Fibroblast of lung (primary cell): ENCODE measurements at regions not wholly inside any gene's neighbourhood (a gene's known extent, or its start where the extent isn't known, plus 50 kb on each side); places are given as distances from the start of the nearest gene placed in this dataset.

ENCODE experiments used
- DNase-seq, 2 donors: peaks; one replicate each; pipeline versions ENCODE4 v3.0.0 to v3.0.0-alpha.2; 2010; ENCODE audit warnings: low read depth in 2 of 2
- H2AFZ ChIP-seq: 2 replicates; pipeline ENCODE4 v1.5.1; 2012; ENCODE audit warnings: low read length, control low read depth, inconsistent platforms
- H3K27ac ChIP-seq: 2 replicates; pipeline ENCODE4 v1.5.1; 2011; ENCODE audit warnings: low read length, control low read depth; ENCODE audit not compliant: insufficient read depth
- H3K27me3 ChIP-seq: 2 replicates; pipeline ENCODE4 v1.5.1; 2011; ENCODE audit warnings: mild to moderate bottlenecking, low read length; ENCODE audit not compliant: control insufficient read depth, insufficient read depth
- H3K36me3 ChIP-seq: 2 replicates; pipeline ENCODE4 v1.5.1; 2011; ENCODE audit warnings: low read length; ENCODE audit not compliant: control insufficient read depth, insufficient read depth
- H3K4me1 ChIP-seq: 2 replicates; pipeline ENCODE4 v1.5.1; 2011; ENCODE audit warnings: low read length; ENCODE audit not compliant: control insufficient read depth, insufficient read depth; ENCODE audit errors: extremely low read depth
- H3K4me2 ChIP-seq: 2 replicates; pipeline ENCODE4 v1.5.1; 2011; ENCODE audit warnings: low read length, control low read depth; ENCODE audit not compliant: insufficient read depth; ENCODE audit errors: extremely low read depth
- H3K4me3 ChIP-seq, 4 experiments: fragments of 200-600 bp in 1 of 4; sonication (generic) in 1 of 4; replicated peaks in 1 of 4; 2 replicates each; pipeline ENCODE4 v1.5.1; 2011 to 2016; ENCODE audit warnings: low read length in 4 of 4, low read depth in 3 of 4, mild to moderate bottlenecking in 3 of 4, control low read depth in 2 of 4, inconsistent platforms in 1 of 4, mixed read lengths in 1 of 4; ENCODE audit not compliant: insufficient read depth in 1 of 4; ENCODE audit errors: control extremely low read depth in 1 of 4
- H3K79me2 ChIP-seq: 2 replicates; pipeline ENCODE4 v1.5.1; 2012; ENCODE audit warnings: mild to moderate bottlenecking, low read length, inconsistent platforms; ENCODE audit not compliant: control insufficient read depth, insufficient read depth
- H3K9ac ChIP-seq: 2 replicates; pipeline ENCODE4 v1.5.1; 2011; ENCODE audit warnings: mild to moderate bottlenecking, low read length, control low read depth; ENCODE audit not compliant: insufficient read depth
- H3K9me3 ChIP-seq: 2 replicates; pipeline ENCODE4 v1.5.1; 2012; ENCODE audit warnings: low read depth, low read length; ENCODE audit not compliant: control insufficient read depth, insufficient read depth
- H4K20me1 ChIP-seq: 2 replicates; pipeline ENCODE4 v1.5.1; 2011; ENCODE audit warnings: low read length; ENCODE audit not compliant: control insufficient read depth, insufficient read depth; ENCODE audit errors: extremely low read depth
- EZH2 ChIP-seq: IDR thresholded peaks from 2 replicates; pipeline ENCODE4 v1.5.1; 2012; ENCODE audit warnings: low read length, control low read depth, mild to moderate bottlenecking; ENCODE audit errors: missing control alignments
- TF ChIP-seq, protein P1 (sequence below), 2 donors: IDR thresholded peaks in 1 of 2; conservative IDR thresholded peaks in 1 of 2; 1 replicate in 1 of 2; 2 replicates in 1 of 2; pipeline ENCODE4 v1.5.1; 2011 to 2012; ENCODE audit warnings: low read length in 2 of 2, control low read depth in 1 of 2, inconsistent platforms in 1 of 2, low read depth in 1 of 2, mild to moderate bottlenecking in 1 of 2

DNA sequence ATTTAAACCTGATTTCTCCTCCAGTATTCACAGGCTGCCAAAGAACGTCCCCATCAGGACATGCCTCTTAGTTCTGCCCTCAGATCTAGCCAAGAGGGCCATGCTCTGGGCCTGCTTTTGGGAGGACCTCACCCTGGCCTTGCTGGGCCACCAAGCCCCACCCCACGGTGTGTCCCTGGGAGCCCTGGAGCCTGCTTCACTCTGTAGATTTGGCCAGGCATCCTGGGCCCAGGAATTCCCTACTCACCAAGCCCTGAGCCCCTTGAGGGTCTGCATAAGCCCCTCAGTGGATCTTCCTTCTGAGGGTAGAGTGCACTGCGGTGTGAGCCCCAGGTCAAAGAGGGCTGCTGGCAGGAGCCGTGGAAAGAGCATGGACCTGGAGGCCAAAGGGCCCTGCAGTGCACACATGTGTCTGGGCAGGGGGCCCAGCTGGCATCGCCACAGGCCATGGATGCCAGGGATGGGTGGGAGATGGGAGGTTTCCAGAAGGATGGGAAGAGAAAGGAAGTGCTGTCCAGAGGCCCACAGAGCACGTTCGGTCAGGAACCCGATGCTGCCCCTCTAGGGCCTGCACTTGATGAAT lies 98.0 kb downstream of the DACT2 start:
- Histone ChIP-seq H3K4me2 (no peak overlapping the region), H3K79me2 (no peaks in the 10 kb centered on the region), H3K36me3 (no peaks in the 10 kb centered on the region), H4K20me1 (no peaks in the 10 kb centered on the region), H3K27ac (no peak overlapping the region), H3K4me1 (no peaks in the 10 kb centered on the region), H3K9me3 (no peaks in the 10 kb centered on the region), H3K27me3 (no peaks in the 10 kb centered on the region), H3K4me3 (no peak overlapping the region), H2AFZ (no peak overlapping the region), H3K9ac (no peak overlapping the region)
- TF ChIP-seq, protein P1, sequence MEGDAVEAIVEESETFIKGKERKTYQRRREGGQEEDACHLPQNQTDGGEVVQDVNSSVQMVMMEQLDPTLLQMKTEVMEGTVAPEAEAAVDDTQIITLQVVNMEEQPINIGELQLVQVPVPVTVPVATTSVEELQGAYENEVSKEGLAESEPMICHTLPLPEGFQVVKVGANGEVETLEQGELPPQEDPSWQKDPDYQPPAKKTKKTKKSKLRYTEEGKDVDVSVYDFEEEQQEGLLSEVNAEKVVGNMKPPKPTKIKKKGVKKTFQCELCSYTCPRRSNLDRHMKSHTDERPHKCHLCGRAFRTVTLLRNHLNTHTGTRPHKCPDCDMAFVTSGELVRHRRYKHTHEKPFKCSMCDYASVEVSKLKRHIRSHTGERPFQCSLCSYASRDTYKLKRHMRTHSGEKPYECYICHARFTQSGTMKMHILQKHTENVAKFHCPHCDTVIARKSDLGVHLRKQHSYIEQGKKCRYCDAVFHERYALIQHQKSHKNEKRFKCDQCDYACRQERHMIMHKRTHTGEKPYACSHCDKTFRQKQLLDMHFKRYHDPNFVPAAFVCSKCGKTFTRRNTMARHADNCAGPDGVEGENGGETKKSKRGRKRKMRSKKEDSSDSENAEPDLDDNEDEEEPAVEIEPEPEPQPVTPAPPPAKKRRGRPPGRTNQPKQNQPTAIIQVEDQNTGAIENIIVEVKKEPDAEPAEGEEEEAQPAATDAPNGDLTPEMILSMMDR (conservative IDR thresholded peaks at IDR 0.05 in 1 of 2, IDR thresholded peaks at IDR 0.05 in 1 of 2; ENCODE audit: low read depth in 1 of 2, low read length in 2 of 2) = no peak
- no peak for TF ChIP-seq EZH2
- DNase-seq = no peak

DNA sequence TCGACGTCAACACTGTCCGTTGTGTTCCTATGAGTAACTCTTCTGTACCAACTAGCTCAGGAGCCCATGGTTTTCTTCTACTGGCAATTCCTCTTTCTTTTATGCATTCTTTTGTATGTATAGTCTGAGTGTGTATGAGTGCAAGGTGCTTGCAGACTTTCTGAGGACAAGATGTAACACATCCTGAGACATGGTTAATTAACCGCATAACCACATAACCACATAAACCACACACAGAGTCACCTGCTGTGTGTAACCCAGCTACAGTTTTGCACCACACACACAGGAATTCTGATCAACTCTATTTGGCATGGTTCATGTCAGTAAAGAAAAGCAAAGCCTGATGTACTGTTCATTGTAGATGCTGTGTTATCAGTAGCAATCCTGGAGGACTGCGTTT lies 98.6 kb downstream of the DACT2 start:
- Histone ChIP-seq H3K4me1 (no peaks in the 10 kb centered on the region), H3K4me3 (no peak overlapping the region), H3K9me3 (no peaks in the 10 kb centered on the region), H3K27ac (no peak overlapping the region), H3K27me3 (no peaks in the 10 kb centered on the region), H3K36me3 (no peaks in the 10 kb centered on the region), H3K79me2 (no peaks in the 10 kb centered on the region), H3K9ac (no peak overlapping the region), H3K4me2 (no peak overlapping the region), H4K20me1 (no peaks in the 10 kb centered on the region), H2AFZ (no peak overlapping the region)
- DNase-seq = no peak
- no peak for TF ChIP-seq EZH2
- TF ChIP-seq, protein P1 (conservative IDR thresholded peaks at IDR 0.05 in 1 of 2, IDR thresholded peaks at IDR 0.05 in 1 of 2; ENCODE audit: low read depth in 1 of 2, low read length in 2 of 2) = no peak

DNA sequence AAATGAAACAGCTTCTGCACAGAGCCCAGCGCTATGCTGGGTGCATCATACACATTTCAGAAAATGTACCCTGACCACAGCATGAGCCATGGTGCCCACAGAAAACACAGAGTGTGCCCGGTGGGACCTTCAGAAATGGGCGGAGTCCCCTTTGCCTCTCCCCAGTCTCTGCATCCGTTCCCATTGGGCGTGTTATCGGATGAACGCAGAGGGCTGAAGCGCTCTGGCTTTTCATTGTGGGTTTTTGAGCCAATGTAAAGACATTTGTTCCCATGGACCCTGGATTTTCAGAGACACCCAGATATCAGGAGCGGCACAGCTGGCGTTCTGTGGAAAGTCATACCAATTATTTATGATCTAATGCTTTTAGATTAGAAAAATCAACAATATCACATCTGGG lies 99.8 kb downstream of the DACT2 start:
- H4K20me1 ChIP-seq = no peaks in the 10 kb centered on the region
- H3K79me2 ChIP-seq = no peaks in the 10 kb centered on the region
- no peak overlapping the region for H3K4me2 ChIP-seq
- no peak overlapping the region for H3K27ac ChIP-seq
- no peak overlapping the region for H2AFZ ChIP-seq
- TF ChIP-seq, protein P1 (conservative IDR thresholded peaks at IDR 0.05 in 1 of 2, IDR thresholded peaks at IDR 0.05 in 1 of 2; ENCODE audit: low read depth in 1 of 2, low read length in 2 of 2) = no peak
- TF ChIP-seq EZH2 = no peak
- H3K4me1 ChIP-seq = no peaks in the 10 kb centered on the region
- no peak overlapping the region for H3K4me3 ChIP-seq
- no peaks in the 10 kb centered on the region for H3K9me3 ChIP-seq
- no peak overlapping the region for H3K9ac ChIP-seq
- no peak for DNase-seq
- H3K36me3 ChIP-seq = no peaks in the 10 kb centered on the region
- no peaks in the 10 kb centered on the region for H3K27me3 ChIP-seq
